ENCODE measurements at regions not wholly inside any gene's neighbourhood (a gene's known extent, or its start where the extent isn't known, plus 50 kb on each side); places are given as distances from the start of the nearest gene placed in this dataset.

DNA sequence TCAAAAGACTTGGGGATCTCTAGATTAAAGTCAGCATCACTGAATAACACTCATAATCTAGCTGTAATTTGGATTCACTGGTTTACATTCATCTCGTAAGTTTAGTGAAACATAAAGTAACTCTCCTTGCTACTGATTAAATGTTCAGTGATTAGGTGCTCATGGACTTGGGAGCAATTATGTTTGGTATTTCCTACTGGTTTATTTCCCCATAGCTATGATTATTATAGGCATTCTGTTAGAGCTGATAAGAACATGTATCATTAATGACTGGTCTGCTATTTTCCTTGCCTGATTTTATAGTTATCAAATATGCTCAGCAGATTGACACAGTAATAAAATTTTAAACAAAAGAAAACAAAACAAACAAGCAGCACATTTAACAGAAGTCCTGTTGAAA, 334.7 kb upstream of the SLC8A1 start:
- DNase-seq (ENCODE audit: low spot score): no peak
- no peak for FAIRE-seq

DNA sequence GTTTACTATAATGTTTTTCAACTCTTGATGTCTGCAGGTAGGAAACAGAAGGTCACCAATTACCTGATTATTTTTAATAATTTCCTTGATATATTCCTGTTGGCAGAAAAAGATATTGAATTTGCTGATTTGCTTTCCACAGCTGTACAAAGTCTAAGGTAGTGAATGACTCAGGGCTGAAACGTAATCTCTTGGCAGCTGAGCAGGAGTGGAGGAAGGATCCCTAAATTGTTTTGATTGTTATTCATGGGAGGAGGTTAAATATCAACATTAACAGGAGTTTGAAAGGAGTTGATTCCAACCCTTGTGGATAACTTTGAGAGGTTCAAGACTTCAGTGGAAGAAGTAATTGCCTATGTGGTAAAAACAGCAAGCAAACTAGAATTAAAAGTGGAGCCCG, 345.2 kb upstream of the SLC8A1 start:
- FAIRE-seq (no peak), DNase-seq (ENCODE audit: low spot score) (no peak)

DNA sequence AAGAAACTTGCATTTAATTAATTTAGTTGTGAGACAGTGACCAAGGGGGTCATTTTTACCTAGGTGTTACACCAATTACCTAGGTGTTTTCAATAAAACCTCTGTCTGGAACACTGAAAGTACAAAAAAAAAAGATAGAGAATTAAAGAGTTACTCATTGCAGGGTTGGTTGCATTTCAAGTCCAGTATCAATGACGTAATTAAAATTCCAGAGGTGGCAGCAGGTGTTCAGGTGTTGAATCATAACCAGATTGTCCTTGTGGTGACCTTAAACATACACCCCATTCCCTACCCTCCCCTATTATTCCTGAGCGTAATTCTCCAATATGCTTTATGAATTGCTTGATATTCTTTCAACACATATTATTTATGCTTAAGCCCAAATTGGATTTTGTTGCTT, 352.0 kb upstream of the SLC8A1 start:
- FAIRE-seq: no peak
- DNase-seq (ENCODE audit: low spot score): no peak

DNA sequence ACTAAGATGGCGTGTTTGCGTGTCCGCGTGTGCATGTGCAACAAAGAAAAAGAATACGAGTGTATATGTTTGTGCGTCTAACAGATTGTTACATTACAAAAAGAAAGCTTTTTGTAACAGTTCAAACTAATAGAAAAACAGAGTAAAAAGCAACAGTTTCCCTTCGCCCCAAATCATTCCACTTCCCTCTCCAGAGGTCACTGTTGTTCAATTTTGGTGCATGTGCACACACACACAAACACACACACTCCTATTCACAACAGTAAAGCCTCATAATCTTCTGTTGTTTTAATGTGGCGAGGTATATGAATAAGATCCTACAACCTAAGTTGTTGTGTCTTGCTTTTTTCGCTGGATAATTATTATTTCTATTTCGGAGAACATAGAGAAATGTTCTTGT, 357.3 kb upstream of the SLC8A1 start:
- FAIRE-seq: no peak

DNA sequence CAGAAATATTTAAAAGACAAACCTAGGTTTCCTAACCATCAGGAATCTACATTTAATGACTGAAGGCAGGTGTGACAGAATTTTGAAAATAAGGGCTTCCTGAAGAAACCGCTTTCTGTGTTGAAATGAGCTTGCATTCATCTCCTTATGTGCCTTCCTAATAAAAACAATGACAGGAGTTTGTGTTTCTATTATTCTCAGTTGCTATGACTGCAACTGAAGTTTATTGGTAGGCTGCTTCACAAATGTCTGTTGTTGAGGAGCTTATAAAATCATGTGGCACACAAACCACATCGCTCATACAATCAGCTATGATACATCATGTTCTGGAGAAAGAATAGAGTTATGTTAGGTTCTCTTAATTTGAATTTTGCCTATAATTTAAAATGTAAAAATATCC, 362.7 kb upstream of the SLC8A1 start:
- FAIRE-seq (no peak), DNase-seq (ENCODE audit: low spot score) (no peak)

More for the DNA sequence above, 357.3 kb upstream of the SLC8A1 start:
- DNase-seq (ENCODE audit: low spot score): no peak

DNA sequence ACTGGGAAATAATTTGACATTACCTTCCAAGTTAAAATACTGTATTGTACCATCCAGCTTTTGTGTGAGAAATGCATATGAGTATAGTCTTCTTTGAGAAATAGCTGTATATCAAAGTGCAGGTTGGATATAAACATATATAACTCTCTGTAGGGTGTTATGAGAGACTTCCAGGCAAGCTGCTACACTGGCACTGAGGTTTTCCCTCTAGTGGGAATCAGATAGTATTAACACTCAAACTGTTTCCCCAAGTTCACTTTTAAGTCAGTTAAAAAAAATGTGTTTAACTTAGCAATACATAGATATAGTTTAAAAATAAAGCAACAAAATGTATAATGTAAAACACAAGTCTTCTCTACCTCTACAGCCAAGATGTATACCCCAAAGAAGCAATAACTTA, 368.4 kb upstream of the SLC8A1 start:
- FAIRE-seq (no peak), DNase-seq (ENCODE audit: low spot score) (no peak)

DNA sequence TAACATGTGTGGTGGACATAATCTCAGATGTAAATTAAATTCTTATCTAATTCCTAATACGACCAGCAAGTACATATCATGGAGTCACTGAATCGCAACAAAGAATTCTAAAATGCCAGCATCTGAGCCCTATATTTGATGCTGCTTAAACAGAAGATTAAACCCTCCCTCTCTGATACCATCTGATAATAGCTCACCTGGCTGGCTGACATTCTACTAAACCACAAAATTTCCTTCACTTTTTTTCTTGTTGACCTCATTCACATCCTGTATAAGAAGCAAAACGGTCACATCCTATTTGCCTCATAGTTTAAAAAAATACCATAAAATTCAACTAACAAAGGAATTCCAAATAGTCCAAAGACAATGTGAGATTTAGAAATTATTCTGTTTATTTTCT, 371.6 kb upstream of the SLC8A1 start:
- FAIRE-seq (no peak), DNase-seq (ENCODE audit: low spot score) (no peak)

DNA sequence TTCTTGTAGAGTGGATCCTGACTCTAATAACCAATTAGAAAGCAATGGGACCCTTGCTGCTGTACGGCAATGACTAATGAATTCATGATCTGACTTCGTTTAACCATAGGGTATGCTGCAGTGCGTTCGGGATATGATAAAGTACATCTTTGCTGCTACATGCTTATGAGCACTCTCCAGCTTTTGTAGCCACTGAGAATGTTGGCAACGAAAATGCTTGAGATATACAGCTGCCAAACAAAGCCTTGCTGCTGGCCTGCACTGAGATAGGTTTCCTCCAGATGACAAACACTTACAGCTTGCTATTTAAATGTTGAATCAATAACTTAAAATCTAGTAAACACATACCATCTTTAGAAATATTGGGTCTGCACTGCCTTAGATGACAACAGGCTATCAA, 372.4 kb upstream of the SLC8A1 start:
- FAIRE-seq (no peak), DNase-seq (ENCODE audit: low spot score) (no peak)

DNA sequence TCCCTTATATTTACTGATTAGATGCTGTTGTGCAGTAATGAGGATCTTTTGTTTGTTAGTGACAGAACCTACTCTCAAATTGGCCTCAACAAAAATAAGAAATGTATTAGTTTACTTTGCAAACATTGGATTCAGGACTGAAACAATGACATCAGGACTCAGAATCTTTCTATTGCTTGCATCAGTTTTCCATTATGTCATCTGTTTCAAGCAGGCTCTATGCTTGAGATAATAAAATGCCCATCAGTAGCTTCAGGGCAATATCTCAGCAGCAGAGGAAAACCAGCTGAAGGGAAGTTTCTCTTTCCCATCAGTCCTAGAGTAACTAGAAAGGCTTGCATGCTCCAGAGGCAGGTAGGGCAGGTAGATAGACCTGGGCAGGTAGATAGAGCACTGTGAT, 375.5 kb upstream of the SLC8A1 start:
- no peak for DNase-seq (ENCODE audit: low spot score)

DNA sequence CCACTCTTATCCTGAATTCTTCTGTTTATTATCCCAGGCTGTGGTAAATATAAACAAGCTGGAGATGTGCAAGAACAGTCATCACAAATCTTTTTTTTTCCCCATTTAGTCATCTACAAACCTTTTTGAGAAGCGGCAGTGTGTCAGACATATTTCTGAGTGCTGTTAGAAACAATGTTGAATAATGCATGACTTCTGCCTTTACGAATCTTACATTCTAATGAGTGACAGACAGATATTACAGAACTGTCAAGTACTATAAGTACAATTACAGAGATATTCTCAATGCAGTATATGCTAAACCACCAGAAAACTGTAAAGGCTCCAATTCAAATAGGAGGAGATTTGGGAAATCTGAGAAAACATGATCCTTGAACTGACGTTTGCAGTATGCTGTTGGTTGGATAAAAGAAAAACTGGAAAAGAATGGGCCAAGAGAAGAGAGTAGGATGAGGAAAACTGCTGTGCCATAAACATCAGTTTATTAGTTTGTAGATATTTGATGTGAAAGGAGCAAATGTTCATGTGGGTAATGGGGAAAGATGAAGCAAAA, 379.5 kb upstream of the SLC8A1 start:
- FAIRE-seq: no peak
- no peak for DNase-seq (ENCODE audit: low spot score)

More for the DNA sequence above, 375.5 kb upstream of the SLC8A1 start:
- no peak for FAIRE-seq

DNA sequence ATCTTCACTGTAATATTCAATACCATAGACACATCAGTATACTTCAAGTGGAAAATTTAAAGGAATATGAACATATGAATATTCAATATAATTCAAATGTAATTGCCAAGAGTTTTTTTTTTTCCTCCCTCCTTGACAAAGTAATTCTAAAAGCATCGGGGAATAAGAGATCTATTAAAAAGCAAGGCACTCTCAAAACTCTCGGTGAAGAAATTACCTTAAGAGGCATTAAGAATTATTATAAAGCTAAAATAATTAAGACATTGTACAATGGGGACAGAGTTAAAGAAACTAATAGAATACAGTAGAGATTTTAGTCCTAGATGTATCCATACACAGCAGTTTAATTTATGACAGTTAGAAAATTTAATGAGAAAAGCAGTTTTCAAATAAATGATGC, 390.0 kb upstream of the SLC8A1 start:
- DNase-seq (ENCODE audit: low spot score): no peak
- no peak for FAIRE-seq

DNA sequence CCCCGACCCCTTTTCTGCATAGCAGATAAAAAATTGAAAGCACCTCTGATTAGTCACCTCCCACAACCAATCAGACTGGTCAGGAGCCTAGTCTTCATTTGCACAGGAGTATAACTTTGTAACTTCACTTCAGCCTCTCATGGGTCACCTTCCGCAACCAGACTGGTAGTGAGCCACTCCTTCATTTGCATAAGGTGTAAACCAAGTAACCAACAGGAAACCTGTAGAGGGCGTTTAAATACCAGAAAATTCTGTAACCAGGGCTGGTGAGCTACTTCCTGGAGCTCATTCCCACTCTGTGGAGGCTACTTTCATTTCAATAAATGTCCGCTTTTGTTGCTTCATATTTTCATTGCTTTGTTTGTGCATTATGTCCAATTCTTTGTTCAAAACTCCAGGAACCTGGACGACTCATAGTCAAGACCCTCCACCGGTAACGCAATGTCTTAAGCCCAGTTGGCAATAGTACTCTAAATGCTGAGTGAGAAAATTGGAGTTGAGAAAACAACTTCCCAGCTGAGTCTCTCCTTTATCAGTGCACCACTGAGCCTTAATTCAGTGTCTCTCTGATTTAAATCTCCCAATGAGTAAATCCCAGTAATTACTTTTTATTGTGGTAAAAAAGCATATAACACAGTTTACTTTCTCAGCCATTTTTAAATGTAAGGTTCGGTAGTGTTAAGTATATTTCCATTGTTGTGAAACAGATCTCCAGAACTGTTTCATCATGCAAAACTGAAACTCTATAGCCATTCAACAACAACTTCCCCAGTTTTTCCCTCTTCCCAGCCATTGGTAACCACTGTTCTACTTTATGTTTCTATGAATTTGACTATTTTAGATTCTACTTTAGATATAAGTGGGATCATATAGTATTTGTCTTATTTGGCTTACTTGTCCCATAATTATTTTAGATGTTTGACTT, 392.7 kb upstream of the SLC8A1 start:
- DNase-seq (ENCODE audit: low spot score) (no peak), FAIRE-seq (no peak)

DNA sequence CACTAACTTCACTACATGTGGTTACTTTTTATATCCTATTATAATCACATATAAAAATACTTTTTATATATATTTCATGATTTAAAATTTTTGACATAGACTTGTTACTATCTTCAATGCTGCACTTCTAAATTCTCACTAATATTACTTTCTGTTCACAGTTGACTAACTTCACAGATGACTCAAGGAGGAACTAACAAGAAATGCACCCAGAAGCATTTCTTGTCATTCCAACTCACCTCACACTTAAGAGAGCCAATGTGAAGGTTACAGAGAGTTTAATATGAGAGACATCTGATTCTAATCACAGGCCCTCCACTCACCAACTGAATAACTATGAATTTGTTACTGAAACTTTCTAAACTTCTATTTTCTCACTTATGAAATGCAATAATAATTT, 399.8 kb upstream of the SLC8A1 start:
- DNase-seq (ENCODE audit: low spot score) (peak; percentile 10), FAIRE-seq (peak; percentile 71)

DNA sequence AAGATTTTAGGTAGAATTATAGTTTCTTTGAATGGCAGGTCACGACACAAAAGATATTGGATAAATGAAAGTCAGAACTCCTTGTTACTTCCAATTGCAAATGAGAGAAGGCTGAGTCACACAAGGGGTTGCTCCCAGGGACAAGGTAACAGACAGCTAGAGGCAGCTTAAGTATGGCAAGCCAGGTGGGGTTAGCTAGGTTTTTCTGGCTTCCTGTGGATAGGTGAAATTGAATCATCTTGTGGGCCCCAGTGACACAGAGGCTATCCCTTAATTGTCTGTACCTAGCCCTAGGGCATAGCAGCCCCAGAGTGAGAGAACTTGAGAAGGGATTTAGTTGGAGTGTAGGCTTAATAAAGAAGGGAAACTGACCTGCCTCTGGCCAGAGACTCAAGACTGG, 407.7 kb upstream of the SLC8A1 start:
- no peak for FAIRE-seq

DNA sequence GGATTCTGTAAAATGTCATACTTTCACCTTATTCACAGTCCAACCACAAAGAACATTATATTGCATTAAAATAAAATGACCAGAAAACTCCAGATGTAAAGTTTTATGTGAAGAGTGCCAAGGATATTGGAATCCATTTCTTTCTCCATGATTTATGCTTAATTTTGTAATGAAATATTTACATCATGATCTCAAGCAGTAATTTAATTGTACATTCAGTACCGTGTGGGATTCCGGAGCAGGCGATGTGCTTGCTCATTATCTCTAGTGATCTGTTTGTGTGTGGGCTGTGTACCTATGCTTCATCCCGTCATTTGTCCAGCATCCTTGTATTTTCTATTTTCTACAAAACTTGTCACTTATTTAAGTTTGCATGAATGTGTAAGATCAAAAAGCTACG, 415.9 kb upstream of the SLC8A1 start:
- FAIRE-seq (no peak), DNase-seq (ENCODE audit: low spot score) (no peak)

More for the DNA sequence above, 407.7 kb upstream of the SLC8A1 start:
- no peak for DNase-seq (ENCODE audit: low spot score)

DNA sequence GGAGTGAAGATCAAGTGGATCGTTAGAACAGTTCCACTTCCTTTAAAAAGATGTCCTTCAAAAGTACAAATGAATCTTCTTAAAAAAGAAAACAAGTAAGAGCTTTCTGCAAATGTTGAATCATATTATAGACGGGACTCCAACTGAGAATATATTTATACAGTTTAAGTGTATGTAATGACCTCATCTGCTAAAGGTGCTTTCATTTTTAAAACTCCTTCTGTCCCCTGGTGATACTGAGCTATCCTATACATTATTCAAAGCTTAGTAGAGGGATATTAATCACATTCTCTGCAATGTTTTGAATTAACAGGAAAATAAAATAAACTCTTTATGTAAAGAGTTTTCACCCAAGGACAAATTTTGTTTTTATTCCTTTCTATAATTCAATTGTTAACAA, 420.7 kb upstream of the SLC8A1 start:
- no peak for DNase-seq (ENCODE audit: low spot score)

DNA sequence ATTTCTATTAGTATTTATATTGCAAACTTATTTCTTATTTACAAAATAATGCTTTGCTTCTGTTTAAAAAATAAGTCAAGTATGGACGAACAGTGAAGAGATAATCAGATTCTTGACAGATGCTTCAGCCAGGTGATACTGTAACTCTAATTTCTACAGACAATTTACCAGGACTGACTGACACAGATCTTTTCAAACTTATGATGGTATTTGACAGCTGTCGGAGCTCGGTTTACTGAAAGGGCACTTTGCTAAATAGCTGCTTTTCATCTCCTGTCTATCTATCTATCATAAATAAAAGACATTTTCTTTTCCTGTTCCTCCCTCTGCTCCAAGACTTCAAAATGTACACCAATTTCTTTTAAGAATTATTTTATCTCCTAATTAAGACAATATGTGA, 422.5 kb upstream of the SLC8A1 start:
- FAIRE-seq (no peak), DNase-seq (ENCODE audit: low spot score) (no peak)

More for the DNA sequence above, 420.7 kb upstream of the SLC8A1 start:
- FAIRE-seq: no peak

DNA sequence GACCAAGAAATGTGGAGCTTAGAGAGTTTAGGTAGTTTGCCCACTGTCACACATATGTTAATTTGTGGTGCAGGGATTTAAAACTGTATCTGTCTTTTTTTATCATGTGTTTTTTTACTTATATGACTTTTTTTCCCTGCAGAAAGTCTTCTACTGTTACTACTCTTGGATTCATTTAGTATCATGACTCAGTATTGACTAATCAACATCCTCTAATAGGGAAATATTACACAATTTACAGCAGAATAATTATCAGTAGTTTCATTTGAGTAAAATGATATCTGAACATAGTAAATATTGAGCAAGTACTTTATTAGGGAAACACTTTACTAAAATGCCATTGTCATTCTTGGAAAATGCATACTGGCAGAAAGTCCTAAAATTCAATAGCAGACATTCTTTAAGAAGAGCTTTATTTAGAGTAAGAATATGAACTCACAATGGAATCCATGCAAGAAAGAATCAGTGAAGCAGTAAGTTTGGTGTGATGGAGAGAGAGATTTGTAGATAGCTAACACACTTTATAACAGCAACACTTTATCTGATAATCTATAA, 425.9 kb upstream of the SLC8A1 start:
- DNase-seq (ENCODE audit: low spot score) (no peak), FAIRE-seq (no peak)

DNA sequence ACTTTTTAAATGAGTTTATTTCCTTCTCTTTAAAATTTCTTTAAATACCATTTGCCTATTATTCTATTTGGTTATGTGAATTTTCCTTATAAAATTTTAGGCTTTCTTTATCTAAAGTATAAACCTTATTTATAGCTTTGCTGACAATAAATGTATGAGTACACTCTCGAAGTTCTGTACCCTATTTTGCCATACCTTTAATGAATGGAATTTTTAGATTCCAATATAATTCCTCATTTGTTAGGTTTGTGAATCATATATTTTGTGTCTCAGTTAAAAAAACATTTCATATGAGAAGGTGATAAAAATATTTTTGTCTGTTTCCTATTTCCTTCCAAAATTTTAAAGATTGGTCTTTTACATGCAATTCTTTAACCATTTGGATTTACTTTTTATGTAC, 427.4 kb upstream of the SLC8A1 start:
- no peak for FAIRE-seq

DNA sequence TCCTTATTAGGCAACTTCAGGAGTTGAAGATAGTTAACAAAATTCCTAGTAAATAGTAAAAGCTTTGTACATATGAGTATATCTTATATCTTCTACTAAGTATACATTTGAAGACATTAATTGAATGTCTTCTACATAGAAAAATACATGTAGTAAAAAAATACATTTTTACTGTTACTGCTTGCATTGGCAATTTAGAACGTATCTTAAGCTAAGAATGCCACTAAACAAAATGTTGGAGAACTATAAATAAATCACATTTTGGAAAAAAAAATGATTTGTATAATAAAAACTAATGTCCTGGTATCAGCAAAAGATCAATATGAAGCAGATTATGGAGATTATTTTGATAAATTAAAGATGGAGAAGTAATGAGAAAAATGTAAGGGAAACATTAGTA, 434.2 kb upstream of the SLC8A1 start:
- FAIRE-seq (no peak), DNase-seq (ENCODE audit: low spot score) (no peak)

More for the DNA sequence above, 427.4 kb upstream of the SLC8A1 start:
- DNase-seq (ENCODE audit: low spot score): no peak

DNA sequence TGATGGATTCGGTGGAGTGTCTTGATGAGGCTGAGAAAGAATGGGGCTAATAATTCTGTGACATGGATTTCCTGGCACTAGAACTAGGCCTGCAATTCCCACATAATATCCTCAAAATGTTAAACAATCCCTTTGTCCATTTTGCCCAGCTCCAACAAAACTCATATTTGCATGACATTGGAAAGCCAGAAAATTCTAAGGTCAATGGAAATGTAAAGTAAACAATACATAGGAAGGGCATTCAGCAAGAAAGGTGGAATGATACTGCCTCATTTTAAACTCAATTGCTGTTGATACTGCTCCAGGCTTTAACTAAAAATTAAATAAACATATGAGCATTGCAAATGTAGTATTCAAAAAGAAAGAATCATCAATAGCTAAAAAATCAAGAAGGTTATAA, 434.8 kb upstream of the SLC8A1 start:
- FAIRE-seq (no peak), DNase-seq (ENCODE audit: low spot score) (no peak)

DNA sequence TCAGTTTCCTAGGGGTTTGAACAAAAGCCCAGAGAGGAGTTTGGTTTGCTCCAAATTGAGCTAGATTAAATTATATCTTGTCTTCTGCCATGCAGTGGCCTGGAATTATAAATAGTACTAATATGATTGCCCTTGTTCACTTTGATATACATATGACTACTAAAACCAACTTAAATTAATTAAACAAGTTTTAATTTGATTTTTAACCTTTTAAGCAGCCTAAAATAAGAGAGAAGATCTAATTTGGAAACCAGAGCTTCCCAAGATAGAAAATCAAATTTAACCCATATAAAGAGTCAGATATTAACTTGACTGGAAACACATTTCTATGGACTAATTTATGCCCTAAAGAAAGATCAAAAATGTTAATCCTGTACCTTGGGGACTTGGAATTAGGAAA, 444.5 kb upstream of the SLC8A1 start:
- DNase-seq (ENCODE audit: low spot score): no peak
- no peak for FAIRE-seq

DNA sequence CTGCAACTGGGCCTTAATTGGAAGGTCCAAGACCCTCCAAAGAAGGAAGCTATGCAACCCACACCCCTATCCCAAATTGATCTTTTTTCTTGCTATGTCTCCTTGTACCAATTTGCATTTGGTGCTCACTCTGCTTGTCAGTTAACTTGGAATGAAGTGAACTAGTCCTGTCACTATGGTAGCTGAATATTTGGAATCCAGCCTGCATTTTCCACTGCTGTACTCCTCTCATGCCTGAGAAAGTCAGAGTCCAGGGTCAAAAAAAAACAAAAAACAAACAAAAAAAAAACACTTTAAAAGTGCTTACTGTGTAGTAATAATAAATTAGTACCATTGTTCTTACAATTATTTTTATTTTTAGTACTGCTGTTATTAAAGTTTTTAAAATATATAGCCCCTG, 462.8 kb upstream of the SLC8A1 start:
- DNase-seq (ENCODE audit: low spot score): no peak
- no peak for FAIRE-seq
